Fibroblast of villous mesenchyme (primary cell): ENCODE measurements at regions not wholly inside any gene's neighbourhood (a gene's known extent, or its start where the extent isn't known, plus 50 kb on each side); places are given as distances from the start of the nearest gene placed in this dataset.

Experiments
- DNase-seq: peaks from one replicate; pipeline ENCODE4 v3.0.0-alpha.2; 2010; ENCODE audit warnings: low read depth
- H3K4me3 ChIP-seq: 2 replicates; pipeline ENCODE4 v1.5.1; 2011; ENCODE audit warnings: low read depth, mild to moderate bottlenecking, low read length
- TF ChIP-seq, protein P1 (sequence below): IDR thresholded peaks from 2 replicates; pipeline ENCODE4 v1.5.1; 2012; ENCODE audit warnings: low read depth, mild to moderate bottlenecking, low read length; ENCODE audit not compliant: insufficient read depth

DNA sequence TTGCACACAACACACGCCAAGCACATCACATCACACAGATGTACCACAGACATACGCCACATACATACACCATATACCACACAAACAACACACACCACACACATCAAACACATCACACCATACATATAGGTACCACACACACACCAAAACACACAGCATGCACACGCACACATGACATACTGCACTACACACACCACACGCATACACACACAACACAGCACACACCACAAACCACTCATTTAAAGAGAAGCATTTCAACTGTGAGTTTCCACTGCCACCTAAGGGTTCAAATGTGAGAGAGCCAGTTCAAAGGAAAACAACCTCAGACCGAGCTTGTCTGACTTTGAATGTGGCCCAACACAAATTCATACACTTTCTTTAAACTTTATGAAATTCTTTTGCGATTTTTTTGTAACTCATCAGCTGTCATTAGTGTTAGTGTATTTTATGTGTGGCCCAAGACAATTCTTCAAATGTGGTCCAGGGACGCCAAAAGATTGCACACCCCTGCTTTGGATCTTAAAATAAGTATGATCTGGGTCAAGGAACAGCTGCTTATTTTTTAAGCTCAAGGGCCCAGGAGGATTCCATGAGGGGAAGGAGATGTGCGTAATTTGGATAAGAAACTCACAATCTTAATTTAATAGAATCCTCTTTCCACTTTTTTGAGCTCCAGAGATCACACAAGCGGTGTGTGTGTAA lies 494.6 kb downstream of the GADD45G start:
- peak; percentile 32 for DNase-seq
- H3K4me3 ChIP-seq = no peak overlapping the region
- TF ChIP-seq, protein P1, sequence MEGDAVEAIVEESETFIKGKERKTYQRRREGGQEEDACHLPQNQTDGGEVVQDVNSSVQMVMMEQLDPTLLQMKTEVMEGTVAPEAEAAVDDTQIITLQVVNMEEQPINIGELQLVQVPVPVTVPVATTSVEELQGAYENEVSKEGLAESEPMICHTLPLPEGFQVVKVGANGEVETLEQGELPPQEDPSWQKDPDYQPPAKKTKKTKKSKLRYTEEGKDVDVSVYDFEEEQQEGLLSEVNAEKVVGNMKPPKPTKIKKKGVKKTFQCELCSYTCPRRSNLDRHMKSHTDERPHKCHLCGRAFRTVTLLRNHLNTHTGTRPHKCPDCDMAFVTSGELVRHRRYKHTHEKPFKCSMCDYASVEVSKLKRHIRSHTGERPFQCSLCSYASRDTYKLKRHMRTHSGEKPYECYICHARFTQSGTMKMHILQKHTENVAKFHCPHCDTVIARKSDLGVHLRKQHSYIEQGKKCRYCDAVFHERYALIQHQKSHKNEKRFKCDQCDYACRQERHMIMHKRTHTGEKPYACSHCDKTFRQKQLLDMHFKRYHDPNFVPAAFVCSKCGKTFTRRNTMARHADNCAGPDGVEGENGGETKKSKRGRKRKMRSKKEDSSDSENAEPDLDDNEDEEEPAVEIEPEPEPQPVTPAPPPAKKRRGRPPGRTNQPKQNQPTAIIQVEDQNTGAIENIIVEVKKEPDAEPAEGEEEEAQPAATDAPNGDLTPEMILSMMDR = peak; percentile 50

DNA sequence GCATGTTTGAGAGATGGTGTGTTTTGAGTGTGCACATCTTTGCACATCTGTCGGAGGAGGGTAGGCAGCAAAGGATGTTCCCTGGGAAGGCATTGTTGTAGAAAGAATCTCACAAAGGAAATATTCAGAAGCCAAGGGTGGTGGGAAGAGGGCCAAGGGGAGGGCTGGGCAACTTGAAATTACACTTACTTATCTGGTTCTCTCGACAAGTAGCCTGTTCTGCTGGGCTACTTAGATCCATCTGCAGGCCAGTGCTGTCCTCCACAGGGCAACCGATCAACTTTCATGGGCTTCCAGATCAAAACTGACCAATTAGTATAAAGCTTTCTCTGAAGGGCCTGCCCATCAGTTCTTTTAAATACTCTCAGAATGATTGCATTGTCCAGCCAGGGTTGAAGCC lies 495.2 kb downstream of the GADD45G start:
- DNase-seq = no peak
- no peak overlapping the region for H3K4me3 ChIP-seq
- TF ChIP-seq, protein P1 = no peak

DNA sequence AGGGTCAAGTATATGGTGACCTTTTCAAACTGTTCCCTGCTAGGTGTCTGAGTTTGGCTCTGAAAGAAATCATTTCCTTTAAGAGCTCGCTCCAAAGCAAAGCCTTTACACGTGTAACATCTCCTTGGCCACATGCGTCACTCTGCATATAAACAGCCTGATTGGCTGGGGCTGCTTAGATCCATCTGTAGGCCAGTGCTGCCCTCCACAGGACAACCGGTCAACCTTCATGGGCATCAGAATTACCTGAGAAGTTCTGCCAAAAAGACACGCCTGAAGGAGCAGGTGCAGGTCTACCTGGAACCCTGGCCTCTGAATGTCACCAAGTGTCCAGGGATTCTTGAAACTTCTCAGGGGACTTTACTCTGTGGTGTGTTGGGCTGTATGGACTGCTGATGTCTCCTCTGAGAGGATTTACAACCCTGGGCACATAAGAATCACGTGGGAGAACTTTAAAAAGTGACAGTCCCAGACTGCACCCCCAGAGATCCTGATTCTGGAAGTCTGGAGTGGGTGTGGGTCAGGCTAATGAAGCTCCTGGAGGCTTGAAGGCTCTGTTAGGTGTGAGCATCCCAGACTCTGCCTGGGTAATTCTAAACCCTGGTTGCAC lies 497.6 kb downstream of the GADD45G start:
- no peak overlapping the region for H3K4me3 ChIP-seq
- peak; percentile 90 for DNase-seq
- TF ChIP-seq, protein P1 = peak; percentile 77

DNA sequence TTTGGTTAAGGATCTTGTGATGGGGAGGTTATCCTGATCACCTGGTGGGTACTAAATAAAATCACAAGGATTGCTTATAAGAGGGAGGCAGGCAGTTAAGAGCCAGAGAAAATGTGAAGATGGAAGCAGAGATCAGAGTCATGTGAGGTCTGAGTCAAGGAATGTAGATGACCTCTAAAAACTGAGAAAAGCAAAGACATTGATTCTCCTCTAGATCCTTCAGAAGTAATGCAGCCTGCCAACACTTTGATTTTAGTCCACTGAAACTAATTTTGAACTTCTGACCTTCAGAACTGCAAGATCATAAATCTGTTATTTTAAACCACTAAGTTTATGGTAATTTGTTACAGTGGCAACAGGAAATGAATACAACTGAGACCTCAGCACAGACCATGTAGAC lies 499.0 kb downstream of the GADD45G start:
- no peak for DNase-seq
- H3K4me3 ChIP-seq = no peak overlapping the region
- TF ChIP-seq, protein P1 = no peak

DNA sequence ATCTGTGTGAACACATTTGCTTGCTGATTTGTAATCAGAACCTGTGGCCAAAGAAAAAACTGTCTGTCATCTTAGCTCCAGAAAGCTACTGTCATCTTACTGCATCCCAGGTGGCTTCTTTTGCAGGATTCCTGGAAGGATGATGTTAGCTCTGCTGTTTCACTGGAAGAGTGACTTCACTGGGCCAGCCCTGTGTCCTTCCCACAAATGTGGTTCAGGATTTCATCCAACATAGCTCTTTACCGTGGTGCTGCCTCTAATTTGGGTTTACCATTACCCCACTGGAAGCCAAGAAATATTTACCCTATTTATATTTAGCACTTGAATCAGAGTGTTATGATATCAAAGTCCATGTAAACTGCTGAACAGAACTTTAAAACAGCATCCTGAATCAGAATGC lies 501.0 kb downstream of the GADD45G start:
- H3K4me3 ChIP-seq = no peak overlapping the region
- no peak for DNase-seq
- TF ChIP-seq, protein P1 = no peak

DNA sequence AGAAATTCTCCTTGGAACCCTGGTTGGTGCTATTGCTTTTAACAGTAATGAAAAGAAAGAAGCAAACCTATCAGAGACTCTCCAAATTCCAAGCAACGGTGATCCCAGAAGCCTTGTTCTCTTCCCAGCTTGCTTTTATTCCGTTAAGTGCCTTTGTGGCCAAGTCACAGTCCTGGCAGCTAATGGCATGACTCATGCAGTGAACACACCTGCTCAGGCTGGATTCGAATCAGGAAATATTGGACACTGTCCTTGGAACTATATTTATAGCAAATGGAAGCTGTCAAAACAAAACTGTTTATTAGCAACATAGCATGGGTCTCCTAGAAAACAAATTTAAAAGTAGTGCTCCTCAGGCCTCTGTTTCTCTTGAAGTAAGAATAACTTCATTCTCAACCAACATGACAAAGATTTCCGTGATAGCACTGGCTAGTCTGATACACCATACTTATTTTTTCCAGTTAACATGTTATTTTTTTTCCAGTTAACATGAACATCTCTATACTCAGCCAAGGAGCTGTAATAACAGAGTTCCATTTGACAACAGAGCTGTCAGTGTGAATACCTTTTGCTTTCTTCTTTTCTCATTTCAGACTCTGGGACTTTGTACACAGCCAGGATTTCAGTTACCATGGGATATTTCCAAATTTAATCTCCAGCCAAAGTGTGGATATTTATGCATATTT lies 502.4 kb downstream of the GADD45G start:
- no peak overlapping the region for H3K4me3 ChIP-seq
- no peak for DNase-seq
- TF ChIP-seq, protein P1 = no peak
